ENCODE measurements at regions not wholly inside any gene's neighbourhood (a gene's known extent, or its start where the extent isn't known, plus 50 kb on each side); places are given as distances from the start of the nearest gene placed in this dataset.
"Not testable (repeated sequence)": the region's sequence is repeated elsewhere in the genome, so short reads cannot be mapped to it uniquely, and the experiment has no call there.

DNA sequence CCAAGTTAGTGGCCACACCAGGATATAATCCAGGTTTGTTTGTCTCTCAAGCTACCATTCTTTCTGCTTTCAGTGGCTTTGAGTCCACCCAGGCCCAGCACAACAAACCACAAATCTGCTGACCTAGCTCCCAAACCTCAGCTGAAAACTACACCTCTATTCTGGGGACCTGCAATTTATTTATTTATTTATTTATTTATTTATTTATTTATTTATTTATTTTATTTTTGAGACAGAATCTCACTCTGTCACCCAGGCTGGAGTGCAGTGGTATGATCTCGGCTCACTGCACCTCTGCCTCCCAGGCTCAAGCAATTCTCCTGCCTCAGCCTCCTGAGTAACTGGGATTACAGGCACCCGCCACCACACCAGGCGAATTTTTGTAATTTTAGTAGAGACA lies 229.9 kb upstream of the BTG1 start:
- TF ChIP-seq, protein P1, sequence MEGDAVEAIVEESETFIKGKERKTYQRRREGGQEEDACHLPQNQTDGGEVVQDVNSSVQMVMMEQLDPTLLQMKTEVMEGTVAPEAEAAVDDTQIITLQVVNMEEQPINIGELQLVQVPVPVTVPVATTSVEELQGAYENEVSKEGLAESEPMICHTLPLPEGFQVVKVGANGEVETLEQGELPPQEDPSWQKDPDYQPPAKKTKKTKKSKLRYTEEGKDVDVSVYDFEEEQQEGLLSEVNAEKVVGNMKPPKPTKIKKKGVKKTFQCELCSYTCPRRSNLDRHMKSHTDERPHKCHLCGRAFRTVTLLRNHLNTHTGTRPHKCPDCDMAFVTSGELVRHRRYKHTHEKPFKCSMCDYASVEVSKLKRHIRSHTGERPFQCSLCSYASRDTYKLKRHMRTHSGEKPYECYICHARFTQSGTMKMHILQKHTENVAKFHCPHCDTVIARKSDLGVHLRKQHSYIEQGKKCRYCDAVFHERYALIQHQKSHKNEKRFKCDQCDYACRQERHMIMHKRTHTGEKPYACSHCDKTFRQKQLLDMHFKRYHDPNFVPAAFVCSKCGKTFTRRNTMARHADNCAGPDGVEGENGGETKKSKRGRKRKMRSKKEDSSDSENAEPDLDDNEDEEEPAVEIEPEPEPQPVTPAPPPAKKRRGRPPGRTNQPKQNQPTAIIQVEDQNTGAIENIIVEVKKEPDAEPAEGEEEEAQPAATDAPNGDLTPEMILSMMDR (conservative IDR thresholded peaks at IDR 0.05) = not testable (repeated sequence)
- not testable (repeated sequence) for TF ChIP-seq EZH2 (IDR thresholded peaks at IDR 0.05; ENCODE audit: low read depth)
